ENCODE measurements at regions not wholly inside any gene's neighbourhood (a gene's known extent, or its start where the extent isn't known, plus 50 kb on each side); places are given as distances from the start of the nearest gene placed in this dataset.

GRCh38 chr13:22214184-22214583 is 543.3 kb downstream of the FGF9 start:
- TF ChIP-seq, protein P1, sequence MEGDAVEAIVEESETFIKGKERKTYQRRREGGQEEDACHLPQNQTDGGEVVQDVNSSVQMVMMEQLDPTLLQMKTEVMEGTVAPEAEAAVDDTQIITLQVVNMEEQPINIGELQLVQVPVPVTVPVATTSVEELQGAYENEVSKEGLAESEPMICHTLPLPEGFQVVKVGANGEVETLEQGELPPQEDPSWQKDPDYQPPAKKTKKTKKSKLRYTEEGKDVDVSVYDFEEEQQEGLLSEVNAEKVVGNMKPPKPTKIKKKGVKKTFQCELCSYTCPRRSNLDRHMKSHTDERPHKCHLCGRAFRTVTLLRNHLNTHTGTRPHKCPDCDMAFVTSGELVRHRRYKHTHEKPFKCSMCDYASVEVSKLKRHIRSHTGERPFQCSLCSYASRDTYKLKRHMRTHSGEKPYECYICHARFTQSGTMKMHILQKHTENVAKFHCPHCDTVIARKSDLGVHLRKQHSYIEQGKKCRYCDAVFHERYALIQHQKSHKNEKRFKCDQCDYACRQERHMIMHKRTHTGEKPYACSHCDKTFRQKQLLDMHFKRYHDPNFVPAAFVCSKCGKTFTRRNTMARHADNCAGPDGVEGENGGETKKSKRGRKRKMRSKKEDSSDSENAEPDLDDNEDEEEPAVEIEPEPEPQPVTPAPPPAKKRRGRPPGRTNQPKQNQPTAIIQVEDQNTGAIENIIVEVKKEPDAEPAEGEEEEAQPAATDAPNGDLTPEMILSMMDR (conservative IDR thresholded peaks at IDR 0.05), result no peak
- no peak overlapping the region for H3K27ac ChIP-seq

DNA sequence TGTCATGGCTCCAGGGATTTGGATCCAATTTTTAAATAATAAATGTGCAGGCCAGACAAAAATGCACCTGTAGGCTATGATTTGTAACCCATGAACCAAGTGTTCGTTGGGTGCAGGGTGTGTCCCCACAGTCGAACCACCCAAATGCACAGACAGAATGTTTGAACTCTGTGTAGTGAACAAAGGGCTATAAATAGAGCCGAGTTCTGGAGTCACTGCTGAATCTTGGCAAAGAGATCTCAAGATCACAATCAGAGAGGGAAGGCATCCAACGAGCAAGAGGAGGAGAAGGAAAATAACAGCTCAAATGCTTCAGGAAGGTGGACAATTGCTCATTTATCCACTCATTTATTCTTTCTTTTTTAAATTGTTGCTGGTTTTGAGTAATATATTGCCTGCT is 547.9 kb downstream of the FGF9 start:
- TF ChIP-seq, protein P1 (conservative IDR thresholded peaks at IDR 0.05), result no peak
- H3K27ac ChIP-seq, result no peak overlapping the region

DNA sequence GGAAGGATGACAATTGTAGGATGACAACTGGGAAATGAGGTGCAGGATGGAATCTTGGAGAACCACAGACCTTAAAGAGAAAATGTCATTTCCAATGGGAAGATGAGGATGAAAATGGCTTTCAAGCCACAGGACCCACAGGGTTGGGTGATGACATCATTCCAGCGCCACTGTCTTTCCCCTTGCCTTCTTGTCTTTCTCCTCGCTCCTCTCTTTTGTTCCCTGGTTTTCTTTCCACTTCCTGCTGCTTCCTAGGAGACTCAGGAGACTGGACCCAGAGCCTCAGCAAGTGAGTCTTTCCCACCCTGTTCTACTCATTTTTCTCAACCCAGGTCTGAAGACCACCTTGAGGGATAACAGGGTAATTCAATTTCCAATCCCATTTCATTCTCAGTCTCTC is 548.8 kb downstream of the FGF9 start:
- TF ChIP-seq, protein P1 (conservative IDR thresholded peaks at IDR 0.05), result no peak
- no peak overlapping the region for H3K27ac ChIP-seq

GRCh38 chr13:22220151-22221135 is 549.6 kb downstream of the FGF9 start:
- TF ChIP-seq, protein P1 (conservative IDR thresholded peaks at IDR 0.05), result no peak
- no peak overlapping the region for H3K27ac ChIP-seq

DNA sequence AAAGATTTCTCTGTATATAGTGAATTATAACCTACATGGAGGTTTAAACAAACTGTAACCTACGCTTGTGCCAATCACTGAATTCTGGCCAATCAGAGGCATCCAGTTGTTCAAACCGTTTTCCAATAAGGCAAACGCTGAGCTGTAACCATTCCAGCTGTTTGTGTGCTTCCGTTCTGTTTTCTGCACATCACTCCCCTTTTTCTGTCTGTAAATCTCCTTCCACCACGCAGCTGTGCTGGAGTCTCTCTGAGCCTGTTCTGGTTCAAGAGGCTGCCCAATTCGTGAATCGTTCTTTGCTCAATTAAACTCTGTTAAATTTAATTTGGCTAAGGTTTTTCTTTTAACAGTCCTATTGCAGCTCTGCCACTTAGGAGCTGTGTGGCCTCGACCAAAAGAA is 552.5 kb downstream of the FGF9 start:
- TF ChIP-seq, protein P1 (conservative IDR thresholded peaks at IDR 0.05), result no peak
- no peak overlapping the region for H3K27ac ChIP-seq

GRCh38 chr13:22226086-22226485 is 555.2 kb downstream of the FGF9 start:
- H3K27ac ChIP-seq, result no peak overlapping the region
- TF ChIP-seq, protein P1 (conservative IDR thresholded peaks at IDR 0.05), result no peak

DNA sequence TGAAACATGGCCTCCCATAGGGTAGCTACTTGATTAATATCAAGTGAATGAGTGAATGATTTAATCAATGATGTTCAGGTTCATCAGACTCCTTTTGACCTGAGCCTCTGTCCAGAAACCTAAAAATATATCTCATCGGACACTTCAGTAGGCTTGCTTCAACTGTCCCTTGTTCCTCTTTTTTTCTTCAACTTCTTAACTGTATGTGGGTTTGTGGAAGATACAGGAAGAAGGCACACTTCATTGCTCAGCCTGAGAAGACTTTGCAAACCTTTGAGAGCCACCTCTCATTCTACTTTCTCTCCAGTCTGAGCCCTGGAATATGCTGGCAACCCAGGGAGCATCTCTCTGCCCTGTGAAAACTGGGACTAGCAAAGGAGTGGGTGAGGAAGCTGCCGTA is 557.0 kb downstream of the FGF9 start:
- H3K27ac ChIP-seq, result no peak overlapping the region
- TF ChIP-seq, protein P1 (conservative IDR thresholded peaks at IDR 0.05), result no peak
